Liver (tissue), 8 donors: ENCODE measurements at regions not wholly inside any gene's neighbourhood (a gene's known extent, or its start where the extent isn't known, plus 50 kb on each side); places are given as distances from the start of the nearest gene placed in this dataset.

Experiments
- DNase-seq: peaks from one replicate; pipeline ENCODE4 v3.0.0-alpha.2; 2017; ENCODE audit warnings: low spot score
- H3K27ac ChIP-seq, 2 donors: one replicate each; pipeline ENCODE4 v1.7.0; 2013; ENCODE audit warnings: inconsistent platforms in 2 of 2, low read length in 2 of 2, control low read depth in 1 of 2, low read depth in 1 of 2, mild to moderate bottlenecking in 1 of 2
- H3K27me3 ChIP-seq, 4 donors: one replicate each; pipeline versions ENCODE4 v1.6.1 to v1.7.0; 2013; ENCODE audit warnings: low read length in 3 of 4, inconsistent platforms in 1 of 4, mild to moderate bottlenecking in 1 of 4, moderate library complexity in 1 of 4; ENCODE audit not compliant: control insufficient read depth in 4 of 4, insufficient read depth in 4 of 4
- H3K36me3 ChIP-seq, 4 donors: one replicate each; pipeline versions ENCODE4 v1.6.1 to v1.7.0; 2013; ENCODE audit warnings: low read length in 3 of 4, mild to moderate bottlenecking in 3 of 4, low read depth in 1 of 4, moderate library complexity in 1 of 4; ENCODE audit not compliant: control insufficient read depth in 4 of 4, insufficient read depth in 3 of 4
- H3K4me1 ChIP-seq, 4 donors: one replicate each; pipeline versions ENCODE4 v1.6.1 to v1.7.0; 2013; ENCODE audit warnings: low read length in 3 of 4, mild to moderate bottlenecking in 3 of 4, moderate library complexity in 1 of 4; ENCODE audit not compliant: control insufficient read depth in 4 of 4, insufficient read depth in 4 of 4
- H3K4me3 ChIP-seq, 3 donors: one replicate each; pipeline versions ENCODE4 v1.6.1 to v1.7.0; 2013; ENCODE audit warnings: low read length in 3 of 3, control low read depth in 1 of 3, low read depth in 1 of 3, mild to moderate bottlenecking in 1 of 3
- H3K9ac ChIP-seq, 2 donors: one replicate each; pipeline ENCODE4 v1.7.0; 2013; ENCODE audit warnings: low read length in 2 of 2, mild to moderate bottlenecking in 2 of 2, moderate library complexity in 2 of 2, control low read depth in 1 of 2, low read depth in 1 of 2
- H3K9me3 ChIP-seq, 4 donors: one replicate each; pipeline versions ENCODE4 v1.6.1 to v1.7.0; 2013; ENCODE audit warnings: low read length in 3 of 4; ENCODE audit not compliant: control insufficient read depth in 4 of 4
- ATF3 ChIP-seq: IDR thresholded peaks from 2 replicates; pipeline ENCODE4 v1.6.1; 2016; ENCODE audit warnings: antibody characterized with exemption
- CTCF ChIP-seq: fragments of 150-350 bp; IDR thresholded peaks from 2 replicates; pipeline ENCODE4 v1.5.1; 2017; ENCODE audit warnings: improper control_type of control experiment, low read depth, low read length; ENCODE audit not compliant: missing input control
- EGR1 ChIP-seq, 2 donors: IDR thresholded peaks; 2 replicates each; pipeline ENCODE4 v1.6.1; 2016 to 2018; ENCODE audit warnings: antibody characterized with exemption in 2 of 2, low read depth in 2 of 2
- FOXA1 ChIP-seq: IDR thresholded peaks from 2 replicates; pipeline ENCODE4 v1.6.1; 2016; ENCODE audit warnings: antibody characterized with exemption
- GABPA ChIP-seq, 2 donors: IDR thresholded peaks in 1 of 2; conservative IDR thresholded peaks in 1 of 2; 2 replicates each; pipeline ENCODE4 v1.6.1; 2016; ENCODE audit warnings: antibody characterized with exemption in 2 of 2, mild to moderate bottlenecking in 1 of 2, moderate library complexity in 1 of 2
- HNF4A ChIP-seq, 2 donors: conservative IDR thresholded peaks; 2 replicates each; pipeline ENCODE4 v1.6.1; 2016; ENCODE audit warnings: antibody characterized with exemption in 2 of 2, mild to moderate bottlenecking in 2 of 2
- HNF4G ChIP-seq: IDR thresholded peaks from 2 replicates; pipeline ENCODE4 v1.6.1; 2016; ENCODE audit warnings: antibody characterized with exemption
- JUND ChIP-seq, 2 donors: IDR thresholded peaks; 2 replicates each; pipeline ENCODE4 v1.6.1; 2016; ENCODE audit warnings: antibody characterized with exemption in 2 of 2
- MAX ChIP-seq: IDR thresholded peaks from 2 replicates; pipeline ENCODE4 v1.6.1; 2016; ENCODE audit warnings: antibody characterized with exemption
- NR2F2 ChIP-seq: IDR thresholded peaks from 2 replicates; pipeline ENCODE4 v1.6.1; 2016; ENCODE audit warnings: antibody characterized with exemption
- RAD21 ChIP-seq, 2 donors: IDR thresholded peaks; 2 replicates each; pipeline ENCODE4 v1.6.1; 2016; ENCODE audit warnings: antibody characterized with exemption in 2 of 2, mild to moderate bottlenecking in 2 of 2
- REST ChIP-seq: IDR thresholded peaks from 2 replicates; pipeline ENCODE4 v1.6.1; 2016; ENCODE audit warnings: antibody characterized with exemption, mild to moderate bottlenecking
- RXRA ChIP-seq, 2 donors: IDR thresholded peaks; 2 replicates each; pipeline ENCODE4 v1.6.1; 2017 to 2018; ENCODE audit warnings: antibody characterized with exemption in 2 of 2, mild to moderate bottlenecking in 1 of 2
- SP1 ChIP-seq: IDR thresholded peaks from 2 replicates; pipeline ENCODE4 v1.6.1; 2018; ENCODE audit warnings: antibody characterized with exemption, mild to moderate bottlenecking
- TAF1 ChIP-seq: conservative IDR thresholded peaks from 2 replicates; pipeline ENCODE4 v1.6.1; 2016; ENCODE audit warnings: antibody characterized with exemption, mild to moderate bottlenecking
- YY1 ChIP-seq: IDR thresholded peaks from 2 replicates; pipeline ENCODE4 v1.6.1; 2016; ENCODE audit warnings: antibody characterized with exemption, mild to moderate bottlenecking
- ZBTB33 ChIP-seq: IDR thresholded peaks from 2 replicates; pipeline ENCODE4 v1.6.1; 2016; ENCODE audit warnings: antibody characterized with exemption
- WGBS: extraction: QIAGEN DNeasy Blood & Tissue Kit; methylation state at CpG from one replicate; pipeline ENCODE4 v1.1.7; 2013; 5-methylcytosine and 5-hydroxymethylcytosine counted together
- donor health status: healthy.
- donor health status: healthy.
- donor health status: healthy.
- donor health status: healthy.
- donor health status: healthy.

- no peak overlapping the region for H3K9ac ChIP-seq
- peaks cover 4 to 18% (median 7%) of the 10 kb centered on the region in 4 donors for H3K4me1 ChIP-seq
- no peaks in the 10 kb centered on the region for H3K27me3 ChIP-seq
- TF ChIP-seq MAX (no peak), SP1 (no peak), REST (no peak)
- no peak overlapping the region for H3K4me3 ChIP-seq
- DNase-seq = no peak
- no peaks in the 10 kb centered on the region for H3K36me3 ChIP-seq
- 96% methylated on average over 1 of the region's 1 CpG for WGBS
- H3K27ac ChIP-seq = peak overlapping the region in 1 of 2 donors; percentile 87
- peaks cover 0 to 3% (median 0%) of the 10 kb centered on the region in 4 donors for H3K9me3 ChIP-seq
Observed at GRCh38 chr12:46920499-46920898, 94.7 kb upstream of the SLC38A4 start.

- WGBS = 85% methylated on average over 3 of the region's 3 CpGs
Observed at GRCh38 chr12:46921048-46921763, 95.4 kb upstream of the SLC38A4 start.

GRCh38 chr12:46921764-46922133 lies 96.0 kb upstream of the SLC38A4 start:
- Histone ChIP-seq H3K27ac (peak overlapping the region; percentile 73 to 87), H3K36me3 (no peaks in the 10 kb centered on the region), H3K9me3 (peaks cover 0 to 3% (median 0%) of the 10 kb centered on the region in 4 donors), H3K9ac (no peak overlapping the region), H3K27me3 (no peaks in the 10 kb centered on the region), H3K4me1 (peaks cover 4 to 18% (median 7%) of the 10 kb centered on the region in 4 donors), H3K4me3 (no peak overlapping the region)
- DNase-seq = no peak
- WGBS = 37% methylated on average over 1 of the region's 1 CpG
- TF ChIP-seq HNF4A (conservative IDR thresholded peaks at IDR 0.05) = peak; percentile 88 to 92
- no peak for TF ChIP-seq EGR1 (IDR thresholded peaks at IDR 0.05; ENCODE audit: low read depth in 2 of 2)
- peak; percentile 52 to 80 for TF ChIP-seq RXRA (IDR thresholded peaks at IDR 0.05)
- TF ChIP-seq SP1 = peak; percentile 74
- TF ChIP-seq CTCF = no peak
- TF ChIP-seq ATF3 = no peak
- TF ChIP-seq ZBTB33 = peak; percentile 63
- TF ChIP-seq JUND (IDR thresholded peaks at IDR 0.05) = peak in 1 of 2 donors; percentile 85
- TF ChIP-seq TAF1 = no peak
- TF ChIP-seq NR2F2 = no peak
- peak; percentile 71 for TF ChIP-seq HNF4G
- no peak for TF ChIP-seq GABPA (IDR thresholded peaks at IDR 0.05 in 1 of 2, conservative IDR thresholded peaks at IDR 0.05 in 1 of 2)
- TF ChIP-seq YY1 = no peak
- TF ChIP-seq RAD21 (IDR thresholded peaks at IDR 0.05) = peak; percentile 48 to 58
- TF ChIP-seq FOXA1 = peak; percentile 4

More at GRCh38 chr12:46921048-46921763, 95.4 kb upstream of the SLC38A4 start:
- Histone ChIP-seq H3K27ac (peak overlapping the region; percentile 73 to 87), H3K4me3 (no peak overlapping the region), H3K27me3 (no peaks in the 10 kb centered on the region), H3K9me3 (peaks cover 0 to 3% (median 0%) of the 10 kb centered on the region in 4 donors), H3K9ac (no peak overlapping the region), H3K36me3 (no peaks in the 10 kb centered on the region), H3K4me1 (peaks cover 4 to 18% (median 7%) of the 10 kb centered on the region in 4 donors)
- TF ChIP-seq GABPA (IDR thresholded peaks at IDR 0.05 in 1 of 2, conservative IDR thresholded peaks at IDR 0.05 in 1 of 2) (no peak), FOXA1 (peak; percentile 3), YY1 (no peak), NR2F2 (no peak), ATF3 (peak; percentile 55), JUND (IDR thresholded peaks at IDR 0.05) (peak in 1 of 2 donors; percentile 83)
- no peak for DNase-seq
